ENCODE measurements at regions not wholly inside any gene's neighbourhood (a gene's known extent, or its start where the extent isn't known, plus 50 kb on each side); places are given as distances from the start of the nearest gene placed in this dataset.

- TF ChIP-seq CTCF (conservative IDR thresholded peaks at IDR 0.05; ENCODE audit: low read depth, low read length), result no peak
- no peak for TF ChIP-seq EZH2 (IDR thresholded peaks at IDR 0.05; ENCODE audit: low read length, unreplicated experiment)
Observed at GRCh38 chrX:5526191-5526590, 702.5 kb downstream of the NLGN4X start.
